A673 (cell line): ENCODE measurements at regions not wholly inside any gene's neighbourhood (a gene's known extent, or its start where the extent isn't known, plus 50 kb on each side); places are given as distances from the start of the nearest gene placed in this dataset.
A peak's percentile ranks its signal among the peaks of the same experiment; 100 is the strongest.

Source experiments
- BruUV-seq: library from RNA; stranded (reverse); fragments of 400-500 nt; replicated peaks from 2 replicates; lab custom pipeline; 2021; lab: Mats Ljungman, UMichigan
- CTCF ChIA-PET: fragments of 300-600 bp; sonication (Branson Sonifier 250); formaldehyde crosslinking; loops from one replicate; lab custom pipeline; 2022; ENCODE audit warnings: antibody characterized with exemption; lab: Charles Lee
- POLR2A ChIA-PET: fragments of 300-600 bp; sonication (Branson Sonifier 250); formaldehyde crosslinking; loops from one replicate; lab custom pipeline; 2022; ENCODE audit warnings: antibody characterized with exemption; ENCODE audit not compliant: low non-redundant PET; lab: Charles Lee
- DNase-seq: peaks from one replicate; pipeline ENCODE4 v3.0.0-alpha.2; 2015; ENCODE audit warnings: low spot score
- H3K27ac ChIP-seq: fragments of 200-600 bp; sonication (generic); 2 replicates; pipeline ENCODE4 v1.5.1; 2016; ENCODE audit warnings: mixed run types, low read depth, mild to moderate bottlenecking, mixed read lengths, antibody characterized with exemption, low read length; ENCODE audit not compliant: poor library complexity, severe bottlenecking
- H3K27me3 ChIP-seq: fragments of 200-600 bp; sonication (generic); replicated peaks from 2 replicates; pipeline ENCODE4 v1.6.1; 2017; ENCODE audit warnings: mixed run types, low read depth, mild to moderate bottlenecking, mixed read lengths, antibody characterized with exemption, low read length; ENCODE audit not compliant: insufficient read depth, poor library complexity
- H3K36me3 ChIP-seq: fragments of 200-600 bp; sonication (generic); 2 replicates; pipeline ENCODE4 v1.6.1; 2016; ENCODE audit warnings: mixed run types, mild to moderate bottlenecking, mixed read lengths, antibody characterized with exemption, low read length; ENCODE audit not compliant: insufficient read depth, poor library complexity, severe bottlenecking
- H3K4me1 ChIP-seq: fragments of 200-600 bp; sonication (generic); 2 replicates; pipeline ENCODE4 v1.6.1; 2017; ENCODE audit warnings: mixed run types, mild to moderate bottlenecking, mixed read lengths, antibody characterized with exemption, low read length; ENCODE audit not compliant: insufficient read depth, poor library complexity, severe bottlenecking
- H3K4me3 ChIP-seq: fragments of 200-600 bp; sonication (generic); 2 replicates; pipeline ENCODE4 v1.5.1; 2016; ENCODE audit warnings: low read depth, mixed run types, mild to moderate bottlenecking, mixed read lengths, low read length; ENCODE audit not compliant: poor library complexity, severe bottlenecking
- H3K9me3 ChIP-seq: fragments of 200-600 bp; sonication (generic); 2 replicates; pipeline ENCODE4 v1.6.1; 2016; ENCODE audit warnings: mixed run types, low read depth, mild to moderate bottlenecking, mixed read lengths, antibody characterized with exemption, low read length; ENCODE audit not compliant: poor library complexity, severe bottlenecking
- CTCF ChIP-seq: fragments of 300-800, 200-600 bp; sonication (generic); conservative IDR thresholded peaks from 2 replicates; pipeline ENCODE4 v1.5.1; 2017; ENCODE audit warnings: low read depth, mild to moderate bottlenecking, antibody characterized with exemption, low read length, moderate library complexity, mixed read lengths
- EZH2 ChIP-seq: fragments of 200-600 bp; sonication (generic); IDR thresholded peaks from 2 replicates; pipeline ENCODE4 v1.6.1; 2017; ENCODE audit warnings: borderline replicate concordance, low read depth, mild to moderate bottlenecking, mixed read lengths, antibody characterized with exemption, low read length; ENCODE audit not compliant: poor library complexity, severe bottlenecking
- intact Hi-C: fragments of 100-400 bp; cut with micrococcal nuclease; formaldehyde crosslinking; loops from one replicate; pipeline ENCODE4 v1.10.0; 2022; ENCODE audit not compliant: unreplicated experiment

- no peak overlapping the region for H3K27ac ChIP-seq
- H3K27me3 ChIP-seq = no peaks in the 10 kb centered on the region
- no peaks in the 10 kb centered on the region for H3K36me3 ChIP-seq
- TF ChIP-seq EZH2 = no peak
- no peak for TF ChIP-seq CTCF
- peaks cover 26% of the 10 kb centered on the region for H3K4me1 ChIP-seq
- BruUV-seq = no TSS peak
- DNase-seq = peak; percentile 39
- H3K9me3 ChIP-seq = no peaks in the 10 kb centered on the region
- ChIA-PET POLR2A (no interaction called here), CTCF (no interaction called here)
- intact Hi-C loops = no loop called here
- no peak overlapping the region for H3K4me3 ChIP-seq
Observed at GRCh38 chr5:89967771-89968444, 441.6 kb downstream of the CETN3 start.

GRCh38 chr5:89956838-89957237, 452.7 kb downstream of the CETN3 start:
- no TSS peak for BruUV-seq
- intact Hi-C loops = no loop called here
- POLR2A ChIA-PET = no interaction called here
- no peak for DNase-seq
- TF ChIP-seq EZH2 (no peak), CTCF (no peak)
- no peaks in the 10 kb centered on the region for H3K27me3 ChIP-seq
- H3K4me1 ChIP-seq = no peaks in the 10 kb centered on the region
- no peak overlapping the region for H3K4me3 ChIP-seq
- CTCF ChIA-PET = no interaction called here
- H3K27ac ChIP-seq = no peak overlapping the region
- H3K9me3 ChIP-seq = no peaks in the 10 kb centered on the region
- no peaks in the 10 kb centered on the region for H3K36me3 ChIP-seq

DNA sequence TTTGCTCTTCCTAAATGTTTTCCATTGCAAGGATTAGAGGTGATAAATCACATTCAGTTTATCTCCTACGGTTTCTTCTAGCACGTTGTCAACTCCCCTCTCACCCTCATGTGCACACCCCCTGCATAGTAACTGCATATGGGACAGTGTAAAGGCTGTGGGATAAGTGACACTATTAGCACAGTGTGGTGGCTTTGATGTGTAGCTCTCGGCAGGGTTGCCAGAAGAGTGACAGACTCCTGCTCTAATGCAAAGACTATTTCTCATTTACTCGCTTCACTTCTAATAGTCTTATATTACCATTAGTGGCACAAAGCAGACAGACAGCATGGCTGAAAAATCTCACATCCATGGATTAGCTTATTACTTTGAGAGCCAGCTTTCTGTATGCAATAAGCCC, 454.6 kb downstream of the CETN3 start:
- Histone ChIP-seq H3K4me1 (no peaks in the 10 kb centered on the region), H3K27ac (no peak overlapping the region), H3K9me3 (no peaks in the 10 kb centered on the region), H3K36me3 (no peaks in the 10 kb centered on the region), H3K4me3 (no peak overlapping the region), H3K27me3 (no peaks in the 10 kb centered on the region)
- intact Hi-C loops = no loop called here
- no peak for DNase-seq
- ChIA-PET POLR2A (no interaction called here), CTCF (no interaction called here)
- BruUV-seq = no TSS peak
- TF ChIP-seq CTCF = no peak
- no peak for TF ChIP-seq EZH2
